GM12872 (cell line): ENCODE measurements at regions not wholly inside any gene's neighbourhood (a gene's known extent, or its start where the extent isn't known, plus 50 kb on each side); places are given as distances from the start of the nearest gene placed in this dataset.

ENCODE experiments used
- CTCF ChIP-seq: IDR thresholded peaks from 3 replicates; pipeline ENCODE4 v1.5.1; 2011; ENCODE audit warnings: low read depth, mild to moderate bottlenecking, low read length, moderate library complexity; ENCODE audit not compliant: insufficient read depth

GRCh38 chr5:61817472-61818326 lies 485.6 kb downstream of the ZSWIM6 start:
- TF ChIP-seq CTCF, result peak; percentile 20; the same call in 1 of the 3 replicates

- TF ChIP-seq CTCF, result no peak
Measured at GRCh38 chr5:61820836-61821235, 485.2 kb upstream of the KIF2A start.

- no peak for TF ChIP-seq CTCF
Measured at GRCh38 chr5:61821561-61821960, 484.4 kb upstream of the KIF2A start.

- no peak for TF ChIP-seq CTCF
Measured at GRCh38 chr5:61822584-61822983, 483.4 kb upstream of the KIF2A start.

- TF ChIP-seq CTCF, result no peak
Measured at GRCh38 chr5:61823065-61823464, 482.9 kb upstream of the KIF2A start.

GRCh38 chr5:61823781-61824180 lies 482.2 kb upstream of the KIF2A start:
- no peak for TF ChIP-seq CTCF

- no peak for TF ChIP-seq CTCF
Measured at GRCh38 chr5:61824396-61824795, 481.6 kb upstream of the KIF2A start.
